ENCODE measurements at regions not wholly inside any gene's neighbourhood (a gene's known extent, or its start where the extent isn't known, plus 50 kb on each side); places are given as distances from the start of the nearest gene placed in this dataset.

GRCh38 chr11:92766698-92767097, 202.8 kb upstream of the MTNR1B start:
- no peak for DNase-seq (ENCODE audit: extremely low spot score)
- POLR2A ChIA-PET: no interaction called here
- CTCF ChIA-PET: no interaction called here
- TF ChIP-seq CTCF (IDR thresholded peaks at IDR 0.05; ENCODE audit: control extremely low read depth, extremely low read depth, low read depth, missing control alignments): no peak

- DNase-seq (ENCODE audit: extremely low spot score): no peak
- POLR2A ChIA-PET: no interaction called here
- CTCF ChIA-PET: no interaction called here
- no peak for TF ChIP-seq CTCF (IDR thresholded peaks at IDR 0.05; ENCODE audit: control extremely low read depth, extremely low read depth, low read depth, missing control alignments)
These were observed 202.0 kb upstream of the MTNR1B start for GRCh38 chr11:92767416-92767815.

- DNase-seq (ENCODE audit: extremely low spot score): no peak
- TF ChIP-seq CTCF (IDR thresholded peaks at IDR 0.05; ENCODE audit: control extremely low read depth, extremely low read depth, low read depth, missing control alignments): no peak
- CTCF ChIA-PET: interaction anchor here (1.0 kb wide), 2 partner anchors 8 to 12 kb away, joined by 3 read pairs; no protein-coding TSS in a partner anchor
- POLR2A ChIA-PET: no interaction called here
These were observed 201.2 kb upstream of the MTNR1B start for GRCh38 chr11:92768121-92768840.

- TF ChIP-seq CTCF (IDR thresholded peaks at IDR 0.05; ENCODE audit: control extremely low read depth, extremely low read depth, low read depth, missing control alignments): no peak
- POLR2A ChIA-PET: no interaction called here
- CTCF ChIA-PET: interaction anchor here (1.0 kb wide), 2 partner anchors 9 to 13 kb away, joined by 3 read pairs; no protein-coding TSS in a partner anchor
- no peak for DNase-seq (ENCODE audit: extremely low spot score)
These were observed 200.3 kb upstream of the MTNR1B start for GRCh38 chr11:92769112-92769511.

GRCh38 chr11:92770419-92770818, 199.0 kb upstream of the MTNR1B start:
- ChIA-PET CTCF (interaction anchor here (0.9 to 1.9 kb wide), 2 partner anchors 11 to 19 kb away, joined by 3 to 4 read pairs; no protein-coding TSS in a partner anchor), POLR2A (no interaction called here)
- no peak for TF ChIP-seq CTCF (IDR thresholded peaks at IDR 0.05; ENCODE audit: control extremely low read depth, extremely low read depth, low read depth, missing control alignments)

GRCh38 chr11:92770981-92771380, 198.5 kb upstream of the MTNR1B start:
- TF ChIP-seq CTCF (IDR thresholded peaks at IDR 0.05; ENCODE audit: control extremely low read depth, extremely low read depth, low read depth, missing control alignments): no peak
- ChIA-PET POLR2A (no interaction called here), CTCF (interaction anchor here (0.9 to 1.9 kb wide), 2 partner anchors 10 to 19 kb away, joined by 3 to 4 read pairs; no protein-coding TSS in a partner anchor)
- DNase-seq (ENCODE audit: extremely low spot score): no peak

More at GRCh38 chr11:92770419-92770818, 199.0 kb upstream of the MTNR1B start:
- no peak for DNase-seq (ENCODE audit: extremely low spot score)
